ENCODE measurements at regions not wholly inside any gene's neighbourhood (a gene's known extent, or its start where the extent isn't known, plus 50 kb on each side); places are given as distances from the start of the nearest gene placed in this dataset.
"Not testable (repeated sequence)": the region's sequence is repeated elsewhere in the genome, so short reads cannot be mapped to it uniquely, and the experiment has no call there.

DNA sequence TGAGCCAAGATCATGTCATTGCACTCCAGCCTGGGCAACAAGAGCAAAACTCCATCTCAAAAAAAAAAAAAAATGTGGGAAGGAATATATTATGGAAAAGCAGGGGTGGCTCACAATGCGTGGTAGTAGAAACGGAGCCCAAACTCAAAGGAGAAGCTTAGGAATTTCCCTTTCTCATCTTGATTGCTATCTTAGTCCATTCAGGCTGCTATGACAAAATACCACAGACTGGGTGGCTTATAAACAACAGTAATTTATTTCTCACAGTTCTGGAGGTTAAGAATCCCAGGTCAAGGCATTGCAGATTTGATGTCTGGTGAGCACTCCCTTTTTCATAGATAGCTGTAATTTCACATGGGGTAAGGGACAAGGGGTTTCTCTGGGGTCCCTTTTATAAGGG lies 153.8 kb upstream of the KRR1 start:
- no peak for DNase-seq (ENCODE audit: low read depth)

DNA sequence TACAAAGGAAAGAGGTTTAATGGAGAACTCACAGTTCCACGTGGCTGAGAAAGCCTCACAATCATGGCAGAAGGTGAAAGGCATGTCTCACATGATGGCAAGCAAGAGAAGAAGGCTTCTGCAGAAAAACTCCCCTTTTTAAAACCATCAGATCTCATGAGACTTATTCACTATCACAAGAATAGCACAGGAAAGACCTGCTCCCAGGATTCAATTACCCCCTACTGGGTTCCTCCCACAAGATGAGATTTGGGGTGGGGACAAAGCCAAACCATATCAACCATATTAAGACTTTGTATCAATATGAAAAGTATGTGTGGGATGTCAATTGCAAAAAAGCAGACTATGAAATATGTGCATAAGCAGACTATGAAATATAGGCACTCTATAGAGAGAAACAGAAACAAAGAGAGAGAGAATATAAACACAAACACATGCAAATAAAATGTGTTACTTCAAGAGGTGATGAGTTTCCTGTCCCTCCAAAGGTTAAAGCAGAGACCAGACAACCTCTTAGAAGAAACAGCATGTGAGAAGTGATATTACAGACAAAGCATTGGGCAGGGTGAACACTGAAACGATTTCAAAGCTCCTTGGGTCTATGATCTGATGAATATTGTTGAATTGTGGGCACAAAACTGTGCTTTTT lies 151.2 kb upstream of the KRR1 start:
- no peak for DNase-seq (ENCODE audit: low read depth)

DNA sequence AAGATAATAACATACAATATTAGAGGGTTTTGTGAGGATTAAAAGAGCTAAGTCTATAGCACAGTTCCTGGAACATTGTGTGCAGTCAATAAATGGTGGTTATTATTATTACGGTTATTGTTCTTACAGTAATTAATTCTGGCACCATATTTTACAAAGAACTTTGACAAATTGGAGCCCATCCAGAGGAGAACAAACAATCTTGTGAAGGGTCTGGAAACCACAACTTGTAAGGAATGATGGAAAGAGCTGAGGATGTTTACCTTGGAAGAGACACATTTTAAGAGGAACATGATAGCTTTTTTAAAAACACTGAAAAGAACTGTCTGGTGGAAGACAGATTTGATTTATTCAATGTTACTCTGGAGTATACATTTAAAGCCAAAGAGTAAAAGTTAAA lies 150.5 kb upstream of the KRR1 start:
- DNase-seq (ENCODE audit: low read depth): no peak

DNA sequence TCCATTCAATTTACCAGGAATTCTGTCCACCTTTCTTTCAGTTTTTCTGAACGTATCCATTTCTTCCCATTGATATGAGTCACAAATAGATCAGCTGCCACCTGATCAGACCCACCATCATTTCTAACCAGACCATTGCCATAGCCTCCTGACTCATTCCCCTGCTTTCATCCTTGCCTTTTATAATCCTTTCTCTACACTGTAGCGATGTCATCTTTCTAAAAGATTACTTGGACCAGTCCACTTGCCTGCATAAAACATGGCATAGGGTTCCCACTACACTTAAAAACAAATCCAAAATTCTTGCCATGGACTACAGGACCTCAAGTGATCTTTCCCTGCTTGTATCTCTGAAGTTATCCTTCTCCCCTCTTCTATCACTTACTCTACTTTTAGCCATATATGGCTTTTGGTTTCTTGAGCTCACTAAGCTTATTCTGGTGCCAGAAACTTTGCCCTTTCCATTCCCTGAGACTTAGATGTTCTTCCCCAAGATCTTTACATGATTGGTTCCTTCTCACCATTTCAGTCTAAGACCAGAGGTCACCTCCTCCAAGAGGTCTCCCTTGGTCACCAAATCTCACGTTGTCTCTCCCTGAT lies 149.5 kb upstream of the KRR1 start:
- no peak for DNase-seq (ENCODE audit: low read depth)

DNA sequence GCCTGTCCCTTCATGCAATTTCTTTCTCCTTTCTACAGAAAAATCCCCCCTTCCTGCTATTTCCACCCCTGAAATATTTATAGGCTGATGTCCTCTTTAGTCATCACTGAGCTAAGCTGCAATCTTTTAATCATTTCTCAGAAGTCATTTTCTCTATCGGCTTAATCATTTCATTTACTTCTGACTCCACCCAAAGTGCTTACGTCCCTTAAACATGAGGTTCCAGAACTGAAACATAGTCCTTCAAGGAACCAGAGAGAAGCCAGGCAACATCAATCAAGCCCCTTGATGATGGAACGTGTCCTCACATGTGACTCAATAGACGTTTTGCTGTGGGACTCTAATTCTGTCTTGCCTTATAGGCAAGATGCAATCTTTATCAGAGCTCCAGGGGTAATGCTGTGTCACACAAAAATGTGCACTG lies 148.7 kb upstream of the KRR1 start:
- DNase-seq (ENCODE audit: low read depth): no peak

DNA sequence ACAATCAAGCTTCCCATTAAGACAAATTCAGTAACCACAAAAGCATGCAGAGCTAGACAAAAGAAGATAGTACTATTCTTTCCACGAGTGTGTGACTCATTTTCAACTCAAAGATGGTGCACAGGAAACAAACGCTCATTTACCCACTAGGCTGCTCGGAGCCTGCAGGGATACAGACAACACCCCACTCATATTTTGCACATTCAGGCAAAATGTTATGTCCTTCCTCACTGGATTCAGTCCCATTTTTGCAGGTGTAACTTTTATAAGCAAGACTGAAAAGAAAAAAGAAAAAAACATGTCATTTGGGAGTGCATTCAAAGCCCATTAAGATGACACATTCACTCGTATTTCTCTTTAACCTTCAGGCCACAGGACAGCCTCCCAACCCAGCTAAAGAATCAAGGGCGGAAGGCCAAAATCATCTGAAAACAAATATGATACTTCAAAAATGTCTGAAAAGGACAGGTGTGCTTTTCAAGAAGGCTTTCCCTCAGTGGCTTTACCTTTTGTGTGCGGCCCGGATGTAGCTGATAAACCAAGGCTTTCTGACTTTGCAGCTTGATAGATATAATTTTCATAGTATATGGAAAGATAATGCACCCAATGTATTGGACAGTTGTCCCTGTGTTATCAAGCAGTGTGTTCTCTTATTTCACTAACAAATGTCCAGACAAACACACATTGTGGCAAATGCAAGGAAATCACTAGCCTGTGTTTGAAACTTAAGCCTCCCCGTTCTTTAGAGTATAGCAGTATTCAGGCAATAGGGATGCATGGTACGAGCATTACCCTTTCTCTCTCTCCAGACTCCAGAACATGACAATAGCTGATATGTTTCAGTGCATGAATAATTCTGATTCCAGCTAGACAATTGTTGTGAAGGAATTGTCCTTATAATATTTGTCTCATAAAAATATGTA lies 147.8 kb upstream of the KRR1 start:
- DNase-seq (ENCODE audit: low read depth): no peak

DNA sequence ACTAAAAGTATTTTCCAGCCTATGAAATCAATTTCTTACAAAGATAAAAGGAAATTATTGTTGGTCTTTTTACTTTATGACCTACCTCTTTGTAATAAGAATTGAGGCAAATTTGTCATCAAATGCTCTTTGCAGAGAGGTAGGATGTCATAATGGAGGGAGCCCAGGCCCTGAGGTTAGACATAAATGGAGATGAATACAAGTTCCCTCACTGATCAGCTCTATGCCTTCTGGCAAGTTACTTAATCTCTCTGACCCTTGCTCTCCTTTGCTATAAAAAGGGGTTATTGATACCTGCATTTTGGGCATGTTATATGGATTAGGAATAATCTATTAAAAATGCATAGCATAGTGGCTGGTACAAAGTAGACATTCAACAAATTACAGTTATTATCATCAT lies 146.9 kb upstream of the KRR1 start:
- no peak for DNase-seq (ENCODE audit: low read depth)

DNA sequence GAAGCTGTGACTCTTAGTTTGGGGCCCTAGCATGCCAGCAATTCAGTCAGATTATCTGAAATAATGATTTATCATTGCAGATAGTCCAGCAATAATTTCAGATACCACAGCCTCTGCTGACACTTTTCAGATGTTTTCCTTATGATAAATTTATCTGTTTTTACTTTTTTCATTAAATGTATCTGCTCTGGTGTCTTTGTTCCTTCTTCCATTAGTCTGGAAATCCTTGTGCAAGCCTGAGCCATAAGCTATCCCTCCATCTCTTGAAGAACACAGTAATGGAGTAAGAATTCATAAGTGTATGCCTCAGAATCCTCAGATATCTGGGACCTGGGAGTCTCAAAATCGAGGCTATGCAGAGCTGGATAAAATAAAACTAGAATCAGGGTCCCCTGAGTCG lies 146.4 kb upstream of the KRR1 start:
- DNase-seq (ENCODE audit: low read depth): no peak

DNA sequence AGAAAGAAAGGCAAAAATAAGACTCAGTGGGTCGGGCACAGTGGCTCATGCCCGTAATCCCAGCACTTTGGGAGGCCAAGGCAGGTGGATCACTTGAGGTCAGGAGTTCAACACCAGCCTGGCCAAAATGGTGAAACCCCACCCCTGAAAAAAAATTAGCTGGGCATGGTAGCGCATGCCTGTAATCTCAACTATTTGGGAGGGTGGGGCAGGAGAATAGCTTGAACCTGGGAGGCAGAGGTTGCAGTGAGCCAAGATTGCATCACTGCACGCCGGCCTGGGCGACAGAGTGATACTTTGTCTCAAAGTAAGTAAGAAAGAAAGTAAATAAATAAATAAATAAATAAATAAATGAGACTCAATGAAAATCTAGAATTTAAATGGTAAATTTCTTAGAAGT lies 145.9 kb upstream of the KRR1 start:
- not testable (repeated sequence) for DNase-seq (ENCODE audit: low read depth)

DNA sequence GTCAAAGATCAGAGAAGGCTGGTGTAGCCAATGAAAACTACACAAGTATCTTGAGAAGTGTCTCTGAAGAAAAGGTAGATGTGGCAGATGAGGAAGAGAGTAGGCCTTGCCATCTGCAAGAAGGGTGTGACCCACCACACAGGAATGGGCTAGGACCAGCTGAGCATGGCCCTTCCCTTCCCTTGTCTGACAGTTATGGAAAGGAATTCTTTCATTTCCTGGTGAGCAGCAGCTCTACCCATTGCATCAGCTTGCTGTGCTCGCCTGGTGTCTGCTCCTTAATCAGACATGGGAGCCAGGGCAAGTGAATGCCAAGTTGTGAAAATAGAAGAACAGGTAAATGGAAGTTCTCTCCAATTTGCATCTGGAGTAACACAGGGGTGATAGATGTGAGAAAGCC lies 145.2 kb upstream of the KRR1 start:
- DNase-seq (ENCODE audit: low read depth): no peak

DNA sequence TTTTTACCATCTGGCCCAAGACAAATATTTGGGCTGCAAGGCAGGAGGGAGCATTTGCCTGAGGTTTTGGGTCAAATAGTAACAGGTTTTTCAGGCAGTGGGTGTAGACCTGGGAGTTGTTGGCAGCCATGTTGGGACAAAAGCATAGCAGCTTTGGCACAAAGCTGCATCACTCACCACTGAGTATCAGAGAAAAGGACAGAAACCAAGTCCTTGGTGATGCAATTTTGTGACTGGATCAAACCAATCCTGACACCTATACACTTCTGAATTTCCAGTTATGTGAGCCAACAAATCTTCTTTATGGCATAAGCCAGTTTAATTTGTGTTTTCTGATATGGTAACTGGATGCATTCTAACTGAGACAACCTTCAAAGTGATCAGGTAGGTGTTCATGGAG lies 144.8 kb upstream of the KRR1 start:
- no peak for DNase-seq (ENCODE audit: low read depth)

DNA sequence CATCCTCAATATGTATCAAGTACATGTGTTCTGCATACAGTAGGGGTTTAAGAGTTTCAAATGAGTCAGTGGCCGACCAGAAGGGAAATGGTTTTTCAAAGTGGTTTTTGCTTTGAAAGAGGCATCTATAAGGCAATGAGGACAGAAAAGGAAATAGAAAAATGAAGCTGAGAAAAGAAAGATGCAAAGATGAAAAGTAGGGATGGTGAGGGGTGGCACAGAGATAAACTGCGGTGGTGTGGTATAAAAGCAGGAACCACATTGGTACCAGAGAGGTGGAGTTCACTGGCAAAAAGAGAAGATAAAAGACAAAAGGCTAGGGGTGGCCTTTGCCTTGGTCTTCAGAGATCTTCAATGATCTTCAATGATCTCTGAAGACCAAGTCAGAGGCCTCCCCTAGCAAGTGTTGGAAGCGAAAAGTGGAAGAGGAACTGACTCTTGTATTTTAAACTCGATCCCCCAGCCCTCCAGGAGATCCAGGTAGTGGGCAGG lies 144.0 kb upstream of the KRR1 start:
- no peak for DNase-seq (ENCODE audit: low read depth)

DNA sequence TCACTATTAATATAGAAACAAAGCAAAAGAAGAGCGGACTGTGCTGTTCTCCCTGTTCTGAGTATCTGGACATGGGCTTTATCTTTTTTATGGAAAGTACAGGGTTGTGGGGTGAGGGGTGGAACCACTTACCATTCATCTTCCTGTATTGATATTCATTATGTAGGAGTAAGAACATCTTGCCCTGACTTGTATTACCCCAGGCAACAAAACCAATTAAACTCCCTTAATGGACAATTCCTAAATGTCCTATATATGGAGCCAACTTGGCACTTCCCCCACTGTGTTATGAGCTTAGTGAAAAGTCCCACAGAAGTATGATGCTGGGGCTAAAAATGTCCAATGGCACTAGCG lies 139.9 kb upstream of the KRR1 start:
- no peak for DNase-seq (ENCODE audit: low read depth)

DNA sequence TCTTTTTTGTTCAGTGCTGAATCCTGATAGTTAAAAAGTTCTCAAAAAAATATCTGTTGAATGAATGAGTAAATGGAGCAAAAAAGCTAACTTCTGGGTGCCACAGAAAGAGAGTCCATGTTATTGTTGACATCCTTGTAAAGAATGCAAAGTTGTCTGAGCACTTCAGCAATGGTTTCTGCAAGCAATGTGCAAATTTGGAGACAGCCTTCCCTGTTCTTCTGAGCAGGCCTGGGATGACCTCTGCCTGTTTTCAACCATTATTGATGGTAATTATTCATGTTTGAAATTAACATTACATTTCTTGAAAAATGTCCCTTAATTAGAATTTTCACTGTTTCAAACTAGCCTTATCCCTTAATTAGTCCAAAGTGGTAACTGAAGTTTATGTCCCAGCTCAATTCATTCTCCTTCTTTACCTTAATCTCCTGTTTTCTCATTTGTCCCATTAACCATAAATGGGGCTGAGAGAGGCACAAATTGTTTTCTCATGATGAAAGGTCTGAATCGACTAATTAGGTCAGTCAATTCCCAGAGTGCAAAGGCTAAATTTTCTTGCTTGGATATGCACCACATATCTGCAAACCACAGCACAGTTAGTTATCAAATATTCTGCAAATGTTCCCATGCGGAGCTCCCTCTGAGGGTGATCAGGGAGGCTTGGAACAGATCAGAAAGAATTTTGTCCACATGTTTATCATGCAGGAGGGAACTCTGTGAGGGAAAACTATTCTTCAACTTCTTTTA lies 139.4 kb upstream of the KRR1 start:
- DNase-seq (ENCODE audit: low read depth): no peak

DNA sequence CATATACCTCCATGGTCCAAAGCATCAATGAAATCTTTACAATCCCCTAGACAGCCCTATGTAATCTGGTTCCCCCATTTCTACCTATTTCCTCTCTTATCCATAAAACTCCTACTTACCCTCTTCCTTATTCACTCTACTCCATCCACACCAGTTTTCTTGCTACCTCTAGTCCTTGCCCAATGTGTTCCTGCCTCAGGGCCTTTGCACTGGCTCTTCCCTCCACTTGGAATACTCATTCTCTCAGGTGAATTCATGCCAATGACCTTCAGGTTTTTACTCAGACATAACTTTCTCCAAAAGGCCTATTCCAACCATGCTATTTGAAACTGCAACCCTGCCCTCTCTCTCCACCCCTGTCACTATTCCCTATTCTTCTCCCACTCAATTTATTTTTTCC lies 138.7 kb upstream of the KRR1 start:
- no peak for DNase-seq (ENCODE audit: low read depth)

DNA sequence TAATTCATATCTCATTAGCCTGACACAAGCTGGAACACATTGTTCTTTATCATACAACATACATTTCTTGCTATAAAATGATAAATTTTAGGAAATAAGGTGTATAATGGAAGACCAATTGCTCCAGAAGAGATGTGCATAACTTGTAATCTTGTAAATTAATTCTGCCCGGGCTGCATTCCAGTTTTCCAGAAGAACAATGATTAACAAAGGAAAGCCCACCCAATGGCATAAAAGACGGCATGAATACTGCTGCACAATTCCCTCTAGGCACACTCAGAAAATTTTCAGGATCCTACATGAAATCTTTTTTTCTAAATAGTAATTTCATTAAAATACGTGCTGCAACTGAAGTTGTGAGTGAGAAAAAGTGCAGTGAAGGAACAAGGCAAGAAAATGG lies 137.4 kb upstream of the KRR1 start:
- DNase-seq (ENCODE audit: low read depth): no peak

DNA sequence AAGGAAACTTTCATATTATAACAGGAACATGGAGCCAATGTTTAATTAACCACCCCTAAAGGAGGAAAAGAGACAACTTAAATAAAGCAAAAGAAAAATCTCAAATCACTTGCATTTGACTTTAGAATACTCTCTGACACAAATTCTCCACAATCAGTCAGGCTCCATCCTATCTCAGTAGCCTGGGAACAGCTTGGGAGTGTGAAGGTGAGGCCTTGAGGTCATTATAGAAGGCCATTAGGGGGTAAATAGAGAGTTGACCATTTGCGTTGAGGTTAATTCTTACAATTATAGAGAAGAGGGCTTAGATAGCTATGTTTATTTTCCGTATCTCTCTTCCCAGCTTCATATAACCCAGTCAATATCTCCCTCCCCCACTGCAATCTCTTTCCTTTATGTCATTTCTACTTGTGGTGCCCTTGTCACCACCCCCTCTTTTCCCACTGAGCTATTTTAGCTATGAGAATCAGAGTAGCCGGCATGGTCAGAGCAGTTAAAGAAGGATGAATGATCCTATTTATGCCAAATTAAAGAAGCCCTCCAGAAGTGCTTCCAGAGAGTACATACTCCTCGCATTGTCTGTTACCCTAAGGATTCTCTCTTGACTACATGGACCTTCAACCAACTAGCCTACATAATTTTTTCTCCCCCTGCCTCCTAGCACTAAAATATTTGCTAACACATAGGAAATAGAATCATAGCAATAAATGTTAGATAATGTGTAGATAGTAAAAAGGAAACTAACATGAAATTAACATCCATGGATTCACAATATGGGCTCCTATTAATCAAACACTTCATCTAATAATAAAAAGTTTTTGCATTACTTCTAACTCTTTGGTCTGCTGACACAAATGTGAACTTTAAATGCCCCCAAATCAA lies 135.2 kb upstream of the KRR1 start:
- no peak for DNase-seq (ENCODE audit: low read depth)

DNA sequence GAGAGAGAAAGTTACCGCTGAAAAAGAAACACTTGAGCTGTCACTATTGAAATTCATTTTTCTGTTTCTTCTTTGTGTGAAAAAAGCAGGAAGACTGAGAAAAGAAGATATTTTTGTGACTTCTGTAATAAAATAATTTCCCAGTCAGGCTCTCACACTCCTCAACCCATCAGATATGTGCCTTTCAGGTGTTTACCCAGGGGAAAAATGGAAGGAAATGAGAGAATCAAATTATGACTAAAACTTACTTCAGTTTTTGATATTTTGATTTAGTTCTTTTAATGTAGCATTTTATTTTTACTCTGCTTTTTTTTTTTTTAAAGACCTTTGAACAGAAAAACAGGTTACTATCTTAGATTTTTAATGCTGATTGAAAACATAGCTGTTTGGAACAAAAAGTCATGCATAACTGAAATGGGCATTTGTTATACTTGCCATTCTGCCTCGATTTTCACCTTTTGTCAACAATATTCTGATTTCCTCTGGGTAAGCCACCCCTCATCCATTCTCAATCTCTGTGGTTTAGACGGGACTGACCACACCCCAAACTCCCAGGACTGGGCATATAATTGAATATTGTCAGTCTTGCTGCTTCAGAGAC lies 133.2 kb upstream of the KRR1 start:
- DNase-seq (ENCODE audit: low read depth): no peak

DNA sequence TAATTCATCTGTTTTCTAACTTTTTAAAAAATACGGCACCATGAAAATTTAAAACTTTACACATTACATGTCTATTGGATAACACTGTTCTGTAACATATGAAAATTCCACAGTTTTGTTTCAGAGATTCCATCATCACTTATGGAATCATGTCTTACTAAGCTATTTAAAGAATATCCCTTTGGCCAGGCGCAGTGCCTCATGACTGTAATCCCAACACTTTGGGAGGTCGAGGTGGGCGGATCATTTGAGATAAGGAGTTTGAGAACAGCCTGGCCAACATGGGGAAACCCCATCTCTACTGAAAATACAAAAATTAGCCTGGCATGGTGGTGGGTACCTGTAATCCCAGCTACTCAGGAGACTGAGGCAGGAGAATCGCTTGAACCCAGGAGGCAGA lies 131.7 kb upstream of the KRR1 start:
- DNase-seq (ENCODE audit: low read depth): not testable (repeated sequence)

DNA sequence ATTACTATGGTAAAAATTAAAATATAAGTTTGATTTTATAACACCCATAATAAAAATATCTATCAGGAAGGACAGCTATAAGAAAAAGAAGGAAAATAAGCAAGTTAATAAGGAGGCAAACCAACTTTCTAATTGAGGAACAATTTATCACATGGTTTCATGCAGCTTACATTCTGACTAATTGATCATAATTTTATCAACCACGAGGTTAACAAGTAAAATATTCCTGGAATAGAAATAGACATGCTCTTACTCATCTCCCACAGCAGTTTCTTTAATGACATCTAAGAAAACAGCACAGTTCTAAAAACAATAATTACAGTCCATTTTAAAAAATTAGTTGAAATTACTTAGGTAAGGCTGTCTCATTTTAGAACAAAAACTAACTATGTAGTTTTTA lies 130.8 kb upstream of the KRR1 start:
- DNase-seq (ENCODE audit: low read depth): no peak

Data from stimulated activated CD8-positive, alpha-beta memory T cell treated with anti-CD3 and anti-CD28 coated beads, Interleukin-12 subunit alpha, Interleukin-12 subunit beta, amount 100 ng/mL, for 4 hours (primary cell).